B cell (primary cell): ENCODE measurements at regions not wholly inside any gene's neighbourhood (a gene's known extent, or its start where the extent isn't known, plus 50 kb on each side); places are given as distances from the start of the nearest gene placed in this dataset.

Source experiments
- CTCF ChIP-seq: fragments of 200-600 bp; IDR thresholded peaks from one replicate; pipeline ENCODE4 v1.8.0; 2022; ENCODE audit warnings: antibody characterized with exemption, mild to moderate bottlenecking
- EZH2 ChIP-seq: IDR thresholded peaks from 2 replicates; pipeline ENCODE4 v1.6.1; 2012; ENCODE audit warnings: borderline replicate concordance, low read depth, mild to moderate bottlenecking, moderate library complexity, low read length; ENCODE audit not compliant: insufficient read depth, poor library complexity, severe bottlenecking

- TF ChIP-seq CTCF (no peak), EZH2 (no peak)
Observed at GRCh38 chr6:119871520-119871919, 522.0 kb upstream of the MAN1A1 start.
